Activated gamma-delta T cell treated with Interleukin-2 at 50 U/mL for 16 hours (primary cell): ENCODE measurements at regions not wholly inside any gene's neighbourhood (a gene's known extent, or its start where the extent isn't known, plus 50 kb on each side); places are given as distances from the start of the nearest gene placed in this dataset.

Experiments
- DNase-seq: peaks from one replicate; pipeline ENCODE4 v3.0.0-alpha.2; 2020

DNA sequence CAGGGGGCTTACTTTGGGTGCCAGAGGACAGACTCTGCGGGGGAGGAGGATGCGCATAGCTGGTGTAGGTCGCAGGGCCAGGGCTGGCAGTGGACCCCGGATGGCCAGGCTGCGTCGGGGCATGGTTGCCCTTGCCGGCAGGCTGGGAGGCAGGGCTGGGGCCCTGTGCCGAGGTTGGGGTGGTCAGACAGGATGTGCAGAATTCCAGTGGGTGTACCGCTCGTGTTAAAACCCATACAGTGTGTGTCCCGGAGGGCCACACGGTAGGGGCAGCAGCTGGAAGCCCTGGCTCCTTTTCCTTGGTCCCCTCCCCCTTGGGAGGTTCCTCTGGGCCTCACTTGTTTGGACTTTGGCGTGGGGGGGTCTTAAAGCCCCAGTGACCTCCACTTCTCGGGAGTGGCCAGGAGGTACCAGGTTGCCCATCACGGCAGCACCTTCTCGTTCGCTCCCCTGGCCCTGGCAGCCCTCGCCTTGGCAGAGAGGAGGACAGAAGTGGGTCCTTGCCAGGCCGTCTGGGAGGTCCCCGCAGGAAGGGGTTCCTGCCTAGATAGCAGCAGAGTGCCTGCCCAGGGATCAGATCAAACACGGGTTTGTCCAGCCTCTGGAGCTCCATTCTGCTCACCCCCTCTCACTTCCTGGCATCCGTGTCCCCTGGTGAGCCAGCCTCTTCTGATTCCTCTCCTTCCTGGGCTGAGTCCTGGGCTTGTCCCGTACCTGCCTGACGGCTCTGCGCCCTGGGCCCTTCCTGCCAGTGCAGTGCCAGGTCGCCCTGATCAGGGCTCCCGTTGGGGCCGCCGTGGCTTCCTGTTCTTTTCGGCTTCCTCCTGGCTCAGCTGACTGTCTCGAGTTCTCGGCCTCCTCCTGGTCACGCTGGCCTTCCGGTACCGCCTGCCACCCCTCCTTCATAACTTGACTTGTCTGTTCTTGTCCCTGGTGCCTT, 56.7 kb upstream of the HGFAC start:
- no peak for DNase-seq

DNA sequence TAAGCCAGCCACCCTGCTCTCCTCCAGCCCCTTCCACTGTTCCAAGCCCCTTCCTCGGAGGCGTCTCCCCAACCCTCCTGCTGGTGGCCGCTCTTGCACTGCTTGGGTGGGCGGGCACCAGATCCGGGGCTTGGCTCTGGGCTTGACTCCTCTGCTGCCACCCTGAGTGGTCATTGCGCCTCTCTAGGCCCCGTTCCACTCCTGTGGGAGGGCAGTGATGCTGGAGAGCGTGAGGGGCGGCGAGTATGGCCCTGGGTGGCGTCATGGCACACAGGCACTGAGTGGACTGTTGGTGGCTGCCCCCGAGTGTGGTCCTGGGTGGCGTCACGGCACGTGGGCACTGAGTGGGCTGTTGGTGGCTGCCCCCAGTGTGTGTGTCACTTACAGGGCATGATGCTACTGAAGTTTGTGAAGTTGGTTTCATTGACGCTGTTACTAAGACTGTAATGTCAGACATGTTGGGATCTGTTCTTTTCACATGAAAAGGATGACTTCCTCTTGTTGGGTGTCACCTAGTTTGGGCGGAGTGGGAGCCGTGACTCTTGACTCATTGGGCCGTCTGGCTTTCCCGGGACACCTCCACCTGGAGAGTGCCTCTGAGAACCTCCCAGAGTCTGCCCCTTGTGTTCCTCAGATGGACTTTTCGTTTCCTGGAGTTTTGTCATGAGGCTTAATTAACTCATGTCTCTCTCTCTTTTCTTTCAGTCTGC, 55.9 kb upstream of the HGFAC start:
- DNase-seq = no peak

DNA sequence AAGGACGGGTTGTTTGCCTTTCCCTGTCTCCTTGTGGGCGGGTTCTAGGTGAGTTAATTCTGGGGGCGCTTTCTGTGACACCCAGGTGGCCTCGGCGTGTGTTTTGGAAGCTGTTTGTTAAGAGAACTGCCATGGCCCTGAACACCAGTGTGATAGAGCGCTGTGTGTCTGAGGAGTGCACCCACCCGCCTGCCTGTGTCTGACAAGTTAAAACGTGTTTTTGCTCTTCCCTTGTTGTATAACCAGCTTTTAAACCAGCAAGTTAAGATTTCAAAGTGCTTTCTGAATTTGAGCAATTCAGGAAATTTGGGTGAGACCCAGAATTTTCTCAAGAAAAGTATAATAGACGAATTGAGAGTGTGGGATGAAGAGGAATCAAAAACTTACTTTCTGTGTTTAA, 55.2 kb upstream of the HGFAC start:
- no peak for DNase-seq

DNA sequence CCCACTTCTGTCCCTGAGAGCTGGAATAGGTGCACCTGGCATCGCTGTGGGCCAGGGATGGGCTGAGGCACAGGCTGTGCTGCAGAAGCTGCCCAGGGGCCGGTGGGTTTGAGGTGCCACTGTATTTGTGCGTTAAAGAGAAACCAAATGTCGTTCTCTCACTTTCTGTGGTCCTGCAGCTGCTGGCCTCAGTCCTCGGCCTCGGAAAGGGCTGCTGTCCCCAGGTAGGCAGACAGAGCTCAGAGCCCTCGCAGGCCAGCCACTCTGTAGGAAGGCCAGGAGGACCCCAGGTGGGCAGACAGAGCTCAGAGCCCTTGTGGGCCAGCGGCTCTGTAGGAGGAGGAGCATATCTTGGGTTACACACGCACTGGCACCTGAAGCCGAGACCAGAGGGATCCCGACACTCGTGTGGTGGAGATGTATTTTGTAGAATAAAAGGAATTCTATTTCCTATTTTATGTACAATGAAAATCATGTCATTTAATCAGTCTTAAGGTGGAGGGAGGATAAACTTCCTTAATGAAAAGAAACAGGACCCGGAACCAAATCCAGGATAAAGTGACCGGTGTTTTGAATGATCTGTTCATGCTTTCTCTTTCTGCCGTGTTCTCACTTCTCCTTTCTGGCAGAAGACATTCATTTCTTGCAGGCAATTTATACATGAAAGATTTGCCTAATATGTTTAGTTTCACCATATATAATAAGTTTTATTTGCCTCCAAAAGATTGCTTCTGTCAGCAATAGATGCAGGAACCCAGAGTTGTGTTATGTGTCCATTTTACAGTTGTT, 54.4 kb upstream of the HGFAC start:
- DNase-seq = no peak

DNA sequence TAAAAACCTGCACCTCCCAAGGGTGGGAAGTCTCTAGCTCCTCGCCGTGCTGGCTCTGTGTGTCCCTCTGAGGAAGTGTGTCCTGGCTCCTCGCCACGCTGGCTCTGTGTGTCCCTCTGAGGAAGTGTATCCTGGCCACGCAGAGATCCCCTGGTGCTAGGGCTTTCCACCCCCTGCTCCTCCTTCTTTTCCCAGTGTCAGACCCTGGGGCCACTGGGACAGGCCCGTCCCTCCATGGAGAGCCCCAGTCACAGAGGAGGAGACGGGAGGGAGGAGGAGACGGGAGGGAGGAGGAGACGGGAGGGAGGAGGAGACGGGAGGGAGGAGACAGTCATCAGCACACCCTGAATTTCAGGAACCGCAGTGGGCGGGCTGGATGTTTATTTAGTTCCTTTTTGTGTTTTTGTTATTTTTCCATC, 53.8 kb upstream of the HGFAC start:
- DNase-seq = no peak

DNA sequence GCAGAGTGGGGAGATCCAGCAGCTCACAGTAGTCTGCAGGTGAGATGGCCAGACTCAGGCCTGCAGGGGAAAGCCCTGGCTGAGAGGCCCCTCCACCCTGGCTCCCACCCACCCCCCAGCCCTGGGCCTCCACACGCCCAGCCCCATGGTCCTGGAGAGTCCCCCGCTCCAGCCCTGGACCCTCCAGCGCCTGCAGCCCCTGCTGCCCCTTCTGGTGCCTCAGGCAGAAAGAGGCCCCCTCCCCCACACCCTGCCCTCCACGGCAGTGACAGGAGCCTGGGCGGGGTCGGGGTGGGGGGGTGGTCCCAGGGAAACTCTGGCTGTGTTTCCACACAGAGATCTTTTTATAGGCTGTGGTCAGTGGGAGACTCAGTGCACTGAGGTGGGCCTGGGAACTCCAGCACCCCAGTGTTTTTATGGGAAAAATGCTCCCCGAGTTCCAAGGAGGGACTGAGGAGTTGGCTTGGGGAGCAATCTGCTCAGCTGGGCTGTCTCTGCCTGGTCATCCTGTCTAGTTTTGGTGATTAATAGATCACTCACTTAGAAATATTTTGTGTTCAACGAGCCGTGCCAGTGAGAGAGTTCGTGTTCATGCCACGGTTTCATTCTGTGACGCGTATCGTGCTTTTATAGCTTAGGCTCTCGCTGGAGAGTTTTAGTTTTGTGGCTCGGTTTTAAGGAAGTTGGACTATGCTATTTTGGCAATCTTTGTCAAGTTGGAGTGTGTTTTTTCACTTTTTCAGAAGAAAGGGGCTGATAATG, 53.1 kb upstream of the HGFAC start:
- no peak for DNase-seq

DNA sequence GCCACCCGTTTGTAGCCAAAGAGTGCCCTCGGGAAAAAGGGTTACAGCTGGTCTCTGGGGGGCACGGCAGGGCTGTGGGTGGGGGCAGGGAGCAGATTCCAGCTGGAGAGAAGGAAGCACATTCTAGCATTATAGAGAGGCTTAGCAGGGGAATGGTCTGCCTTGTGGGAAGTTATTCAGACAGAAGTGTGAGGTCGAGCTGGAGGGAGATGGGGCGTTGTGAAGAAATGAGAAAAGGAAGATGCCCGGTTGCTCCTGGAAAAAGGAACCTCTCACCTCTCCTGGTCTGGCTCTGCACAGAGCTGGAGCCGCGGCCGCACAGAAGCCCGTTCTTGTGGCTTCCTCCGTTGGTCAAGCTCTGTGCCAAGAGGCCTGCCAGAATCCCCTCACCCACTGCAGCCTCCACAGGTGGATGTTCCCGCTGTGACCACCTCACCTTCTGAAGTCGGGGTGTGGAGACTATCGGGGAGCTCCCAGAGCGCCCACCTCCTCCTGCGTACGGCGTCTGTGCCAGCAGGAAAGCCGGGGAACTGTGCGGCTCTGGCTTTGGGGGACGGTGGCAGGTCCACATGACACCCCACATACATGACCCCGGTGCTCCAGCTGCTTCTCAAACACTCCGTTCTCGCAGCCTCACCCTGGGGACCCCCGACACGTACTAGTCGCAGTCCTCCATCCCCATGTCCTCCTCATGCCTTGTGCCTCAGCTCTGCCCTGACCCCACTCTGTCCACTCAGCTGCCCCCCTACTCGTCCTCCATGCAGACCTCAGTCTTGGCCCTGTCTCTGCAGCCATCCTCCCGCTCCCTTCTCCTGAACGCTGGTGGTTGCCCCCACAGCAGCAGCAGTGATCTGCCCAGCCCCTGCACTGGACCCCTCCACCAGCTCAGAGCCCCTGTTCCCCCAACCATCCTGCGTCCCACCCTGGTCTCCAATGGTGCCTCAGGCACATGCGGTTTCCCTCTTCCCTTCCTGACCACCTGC, 52.2 kb upstream of the HGFAC start:
- no peak for DNase-seq

DNA sequence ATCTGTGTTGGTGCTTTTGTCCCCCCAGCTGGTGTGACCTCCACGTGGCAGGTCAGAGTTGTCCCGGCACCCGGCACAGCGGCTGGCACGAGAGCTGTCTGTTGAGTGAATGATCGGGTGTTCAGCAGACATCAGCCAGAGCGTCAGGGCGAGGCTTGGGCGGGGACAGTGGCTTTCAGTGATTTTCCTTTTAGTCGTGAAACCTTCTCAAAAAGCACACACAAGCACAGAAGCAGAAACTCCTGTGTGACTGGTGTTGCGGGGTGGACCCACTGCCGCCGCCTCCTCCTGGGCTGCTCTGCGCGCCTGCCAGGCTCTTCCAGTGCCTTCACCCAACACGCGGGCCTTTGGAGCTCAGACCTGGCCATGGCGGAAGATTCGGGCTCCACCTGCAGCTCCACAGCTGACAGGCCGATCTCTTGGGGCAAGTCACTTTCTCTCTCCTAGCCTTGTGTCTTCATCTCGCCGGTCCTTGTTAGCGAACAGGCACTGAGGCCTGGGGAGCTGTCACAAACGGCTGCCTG, 51.4 kb upstream of the HGFAC start:
- DNase-seq = no peak

DNA sequence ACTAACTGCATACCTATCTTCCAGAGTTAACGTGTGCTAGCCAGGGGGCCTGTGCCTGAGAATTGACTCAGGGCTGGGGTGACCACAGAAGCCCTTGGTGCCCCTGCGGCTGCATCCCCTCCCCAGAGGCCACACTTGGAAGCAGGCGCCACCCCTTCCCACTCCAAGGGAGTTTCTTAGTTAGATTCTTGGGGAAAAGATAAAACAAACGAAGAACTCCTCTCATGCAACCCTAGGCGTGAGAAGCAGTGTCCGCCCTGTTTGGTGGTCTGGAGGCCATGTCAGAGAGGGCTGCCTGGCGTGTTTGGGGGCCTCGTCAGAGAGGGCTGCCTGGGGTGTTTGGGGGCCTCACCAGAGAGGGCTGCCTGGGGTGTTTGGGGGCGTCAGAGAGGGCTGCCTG, 50.3 kb upstream of the HGFAC start:
- no peak for DNase-seq
